ENCODE measurements at regions not wholly inside any gene's neighbourhood (a gene's known extent, or its start where the extent isn't known, plus 50 kb on each side); places are given as distances from the start of the nearest gene placed in this dataset.
A peak's percentile ranks its signal among the peaks of the same experiment; 100 is the strongest.

- Histone ChIP-seq H3K36me3 (ENCODE audit: control insufficient read depth, insufficient read depth, low read length) (no peaks in the 10 kb centered on the region), H3K4me3 (ENCODE audit: low read length) (no peak overlapping the region), H3K4me1 (ENCODE audit: control insufficient read depth, insufficient read depth, low read length) (peaks cover 5% of the 10 kb centered on the region), H3K9me3 (ENCODE audit: control insufficient read depth, low read depth, low read length) (no peaks in the 10 kb centered on the region), H3K27me3 (ENCODE audit: control insufficient read depth, insufficient read depth, low read length) (no peaks in the 10 kb centered on the region), H3K27ac (ENCODE audit: low read length) (peak overlapping the region; percentile 43)
- DNase-seq, result peak; percentile 26 to 46
- no CpG with 5 or more reads among the region's 2 CpGs for WGBS (ENCODE audit: insufficient coverage, low lambda C conversion rate)
Observed at GRCh38 chr5:67257500-67257899, 60.9 kb upstream of the CD180 start.

DNA sequence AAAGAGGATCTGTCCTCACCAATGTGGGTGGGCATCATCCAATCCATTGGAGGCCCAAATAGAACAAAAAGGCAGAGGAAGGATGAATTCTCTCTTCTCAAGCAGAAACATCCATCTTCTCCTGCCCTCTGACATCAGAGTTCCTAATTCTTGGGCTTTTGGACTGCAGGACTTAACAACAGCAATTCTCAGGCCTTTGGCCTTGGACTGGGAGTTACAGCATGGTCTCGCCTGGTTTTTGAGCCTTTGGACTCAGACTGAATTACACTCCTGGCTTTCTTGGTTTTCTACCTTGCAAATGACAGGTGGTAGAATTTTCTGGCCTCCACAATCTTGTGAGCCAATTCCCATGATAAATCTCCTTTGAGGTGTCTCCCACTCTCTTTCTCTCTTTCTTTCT lies 60.5 kb upstream of the CD180 start:
- Histone ChIP-seq H3K4me1 (ENCODE audit: control insufficient read depth, insufficient read depth, low read length) (peaks cover 5% of the 10 kb centered on the region), H3K9me3 (ENCODE audit: control insufficient read depth, low read depth, low read length) (no peaks in the 10 kb centered on the region), H3K4me3 (ENCODE audit: low read length) (no peak overlapping the region), H3K36me3 (ENCODE audit: control insufficient read depth, insufficient read depth, low read length) (no peaks in the 10 kb centered on the region), H3K27ac (ENCODE audit: low read length) (peak overlapping the region; percentile 43), H3K27me3 (ENCODE audit: control insufficient read depth, insufficient read depth, low read length) (no peaks in the 10 kb centered on the region)
- DNase-seq, result peak; percentile 63 to 80
- WGBS (ENCODE audit: insufficient coverage, low lambda C conversion rate), result no CpG with 5 or more reads among the region's 1 CpG

GRCh38 chr5:67255881-67256280 lies 59.3 kb upstream of the CD180 start:
- H3K9me3 ChIP-seq (ENCODE audit: control insufficient read depth, low read depth, low read length), result no peaks in the 10 kb centered on the region
- DNase-seq, result no peak
- no peaks in the 10 kb centered on the region for H3K27me3 ChIP-seq (ENCODE audit: control insufficient read depth, insufficient read depth, low read length)
- H3K36me3 ChIP-seq (ENCODE audit: control insufficient read depth, insufficient read depth, low read length), result no peaks in the 10 kb centered on the region
- H3K4me3 ChIP-seq (ENCODE audit: low read length), result no peak overlapping the region
- H3K27ac ChIP-seq (ENCODE audit: low read length), result no peak overlapping the region
- H3K4me1 ChIP-seq (ENCODE audit: control insufficient read depth, insufficient read depth, low read length), result peaks cover 5% of the 10 kb centered on the region
- no CpG with 5 or more reads among the region's 1 CpG for WGBS (ENCODE audit: insufficient coverage, low lambda C conversion rate)

- Histone ChIP-seq H3K27me3 (ENCODE audit: control insufficient read depth, insufficient read depth, low read length) (no peaks in the 10 kb centered on the region), H3K9me3 (ENCODE audit: control insufficient read depth, low read depth, low read length) (no peaks in the 10 kb centered on the region), H3K4me3 (ENCODE audit: low read length) (no peak overlapping the region), H3K4me1 (ENCODE audit: control insufficient read depth, insufficient read depth, low read length) (peaks cover 5% of the 10 kb centered on the region), H3K36me3 (ENCODE audit: control insufficient read depth, insufficient read depth, low read length) (no peaks in the 10 kb centered on the region), H3K27ac (ENCODE audit: low read length) (no peak overlapping the region)
- no peak for DNase-seq
- WGBS (ENCODE audit: insufficient coverage, low lambda C conversion rate), result 80% methylated on average over 1 of the region's 2 CpGs
Observed at GRCh38 chr5:67253911-67254310, 57.3 kb upstream of the CD180 start.

DNA sequence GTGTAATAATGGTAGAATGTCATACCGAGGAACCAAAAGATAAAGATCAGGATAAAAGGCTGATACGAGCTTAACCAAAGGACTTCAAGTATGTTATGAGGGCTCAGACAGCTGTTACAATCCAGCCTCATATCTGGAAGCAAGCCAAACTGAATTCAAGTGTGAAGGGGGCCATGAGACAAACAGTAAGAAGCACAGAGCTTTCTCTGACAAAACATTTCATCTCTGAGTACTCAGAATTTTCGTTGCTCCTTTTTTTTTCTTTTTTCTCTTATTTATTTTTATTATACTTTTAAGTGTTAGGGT lies 52.9 kb upstream of the CD180 start:
- Histone ChIP-seq H3K27ac (ENCODE audit: low read length) (no peak overlapping the region), H3K36me3 (ENCODE audit: control insufficient read depth, insufficient read depth, low read length) (no peaks in the 10 kb centered on the region), H3K9me3 (ENCODE audit: control insufficient read depth, low read depth, low read length) (no peaks in the 10 kb centered on the region), H3K27me3 (ENCODE audit: control insufficient read depth, insufficient read depth, low read length) (no peaks in the 10 kb centered on the region), H3K4me3 (ENCODE audit: low read length) (no peak overlapping the region), H3K4me1 (ENCODE audit: control insufficient read depth, insufficient read depth, low read length) (no peaks in the 10 kb centered on the region)
- DNase-seq, result peak in 1 of 2 donors; percentile 20
- WGBS (ENCODE audit: insufficient coverage, low lambda C conversion rate), result 60% methylated on average over 1 of the region's 3 CpGs

DNA sequence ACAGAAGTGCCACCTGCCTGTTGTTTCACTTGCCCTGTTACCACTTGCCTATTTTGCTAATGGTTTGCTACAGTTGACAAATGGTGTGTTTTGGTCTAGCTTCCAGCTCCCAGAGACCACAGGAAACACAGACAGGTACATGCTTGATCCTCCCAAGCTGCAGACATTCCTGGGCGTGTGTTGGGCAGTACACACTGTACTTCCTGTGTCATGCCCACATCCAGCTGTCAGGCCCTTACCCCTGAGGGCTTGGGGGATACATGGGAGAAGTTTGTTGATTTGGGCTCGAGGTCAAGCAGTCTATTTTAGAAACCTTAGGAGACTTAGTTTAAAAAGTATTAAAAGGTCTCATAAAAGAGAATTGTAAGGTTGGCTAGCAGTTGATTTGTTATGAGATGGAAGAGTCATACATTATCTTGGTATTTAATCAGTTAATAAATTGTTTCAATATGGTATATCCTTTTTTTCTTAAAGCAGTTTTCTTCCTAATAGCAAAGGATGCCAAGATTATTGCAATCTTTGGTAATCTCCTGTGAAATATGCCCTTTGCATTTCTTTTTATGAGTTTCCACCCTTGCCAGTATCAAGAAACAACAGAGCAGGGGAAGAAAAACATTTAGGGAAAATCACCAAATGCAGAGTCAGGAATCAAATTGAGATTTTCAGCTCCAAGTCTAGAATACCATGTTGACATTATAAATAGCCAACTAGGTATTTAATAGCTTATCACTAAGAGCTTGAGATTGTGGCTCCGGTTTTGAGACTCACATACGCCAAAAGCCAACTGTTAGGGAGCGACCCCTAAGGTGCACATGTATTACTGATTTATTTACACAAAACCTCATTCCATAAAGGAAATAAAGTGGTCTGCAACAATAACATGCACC lies 52.3 kb upstream of the CD180 start:
- Histone ChIP-seq H3K4me1 (ENCODE audit: control insufficient read depth, insufficient read depth, low read length) (no peaks in the 10 kb centered on the region), H3K27ac (ENCODE audit: low read length) (no peak overlapping the region)
- WGBS (ENCODE audit: insufficient coverage, low lambda C conversion rate), result no CpG with 5 or more reads among the region's 5 CpGs

DNA sequence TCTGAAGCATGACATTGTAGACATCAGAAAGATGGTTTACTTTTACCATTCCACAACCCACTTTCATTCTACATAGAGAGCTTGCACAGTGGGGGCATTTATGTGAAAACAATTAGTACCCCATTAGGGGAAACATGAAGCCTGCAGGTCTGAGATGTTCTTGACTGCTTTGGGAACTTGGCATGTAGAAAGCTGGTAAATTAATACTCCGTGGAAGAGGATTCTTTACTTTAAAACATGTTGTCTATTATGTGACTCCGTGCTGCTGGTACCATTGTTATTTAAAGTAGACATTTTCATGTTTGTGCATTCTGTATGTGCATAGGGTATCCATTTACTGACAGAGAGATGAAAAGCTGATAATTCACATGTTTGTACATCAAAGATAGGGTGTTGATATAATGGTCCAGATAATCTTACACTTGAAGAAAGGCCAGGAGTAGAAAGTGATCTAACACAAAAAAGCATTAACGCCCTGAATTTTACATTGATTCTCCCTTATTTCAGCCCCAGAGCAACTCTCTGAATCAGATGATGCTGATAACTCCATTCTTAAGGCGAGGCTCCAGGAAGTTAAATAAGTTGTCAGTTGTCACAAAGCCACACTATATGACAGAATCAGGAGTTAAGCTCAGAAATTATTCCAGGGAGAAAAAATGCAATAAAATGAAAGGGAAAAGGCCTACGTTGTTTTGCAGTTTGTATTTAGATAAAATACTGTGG lies 50.1 kb upstream of the CD180 start:
- WGBS (ENCODE audit: insufficient coverage, low lambda C conversion rate), result 60% methylated on average over 1 of the region's 5 CpGs
- no peaks in the 10 kb centered on the region for H3K27me3 ChIP-seq (ENCODE audit: control insufficient read depth, insufficient read depth, low read length)
- no peak overlapping the region for H3K4me3 ChIP-seq (ENCODE audit: low read length)
- DNase-seq, result no peak
- H3K4me1 ChIP-seq (ENCODE audit: control insufficient read depth, insufficient read depth, low read length), result no peaks in the 10 kb centered on the region
- no peak overlapping the region for H3K27ac ChIP-seq (ENCODE audit: low read length)
- H3K36me3 ChIP-seq (ENCODE audit: control insufficient read depth, insufficient read depth, low read length), result no peaks in the 10 kb centered on the region
- H3K9me3 ChIP-seq (ENCODE audit: control insufficient read depth, low read depth, low read length), result no peaks in the 10 kb centered on the region

More for the DNA sequence above, 52.3 kb upstream of the CD180 start:
- Histone ChIP-seq H3K4me3 (ENCODE audit: low read length) (no peak overlapping the region), H3K9me3 (ENCODE audit: control insufficient read depth, low read depth, low read length) (no peaks in the 10 kb centered on the region), H3K36me3 (ENCODE audit: control insufficient read depth, insufficient read depth, low read length) (no peaks in the 10 kb centered on the region), H3K27me3 (ENCODE audit: control insufficient read depth, insufficient read depth, low read length) (no peaks in the 10 kb centered on the region)
- DNase-seq, result no peak

Measured in large intestine (tissue), 3 donors.